ENCODE measurements at regions not wholly inside any gene's neighbourhood (a gene's known extent, or its start where the extent isn't known, plus 50 kb on each side); places are given as distances from the start of the nearest gene placed in this dataset.

DNA sequence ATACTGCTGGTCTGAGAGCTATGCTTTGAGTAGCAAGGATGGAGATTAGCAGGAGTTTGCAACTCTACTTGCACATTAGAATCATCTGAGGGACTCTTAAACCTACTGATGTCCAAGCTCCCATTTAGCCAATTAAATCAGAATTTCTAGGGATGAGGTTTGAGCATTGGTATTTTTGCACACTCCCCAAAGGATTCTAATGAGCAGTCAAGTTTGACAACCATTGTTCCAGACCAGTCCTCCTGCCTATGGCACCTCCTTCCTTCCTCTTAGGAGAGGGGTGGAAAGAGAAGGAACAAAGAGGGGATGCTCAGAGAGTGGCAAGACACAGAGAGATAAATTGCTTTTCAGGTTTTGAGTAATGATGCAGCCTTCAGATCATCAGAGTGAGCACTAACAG is 275.5 kb upstream of the ROPN1 start:
- Mint-ChIP-seq H3K4me1 (peaks cover 66% of the 10 kb centered on the region), H3K27ac (no peak overlapping the region), H3K36me3 (ENCODE audit: low read depth) (peaks cover 11% of the 10 kb centered on the region), H3K4me3 (no peak overlapping the region), H3K27me3 (ENCODE audit: low read depth, poor library complexity) (no peaks in the 10 kb centered on the region), H3K9me3 (no peaks in the 10 kb centered on the region)
- no peak for DNase-seq
- TF ChIP-seq, protein P1, sequence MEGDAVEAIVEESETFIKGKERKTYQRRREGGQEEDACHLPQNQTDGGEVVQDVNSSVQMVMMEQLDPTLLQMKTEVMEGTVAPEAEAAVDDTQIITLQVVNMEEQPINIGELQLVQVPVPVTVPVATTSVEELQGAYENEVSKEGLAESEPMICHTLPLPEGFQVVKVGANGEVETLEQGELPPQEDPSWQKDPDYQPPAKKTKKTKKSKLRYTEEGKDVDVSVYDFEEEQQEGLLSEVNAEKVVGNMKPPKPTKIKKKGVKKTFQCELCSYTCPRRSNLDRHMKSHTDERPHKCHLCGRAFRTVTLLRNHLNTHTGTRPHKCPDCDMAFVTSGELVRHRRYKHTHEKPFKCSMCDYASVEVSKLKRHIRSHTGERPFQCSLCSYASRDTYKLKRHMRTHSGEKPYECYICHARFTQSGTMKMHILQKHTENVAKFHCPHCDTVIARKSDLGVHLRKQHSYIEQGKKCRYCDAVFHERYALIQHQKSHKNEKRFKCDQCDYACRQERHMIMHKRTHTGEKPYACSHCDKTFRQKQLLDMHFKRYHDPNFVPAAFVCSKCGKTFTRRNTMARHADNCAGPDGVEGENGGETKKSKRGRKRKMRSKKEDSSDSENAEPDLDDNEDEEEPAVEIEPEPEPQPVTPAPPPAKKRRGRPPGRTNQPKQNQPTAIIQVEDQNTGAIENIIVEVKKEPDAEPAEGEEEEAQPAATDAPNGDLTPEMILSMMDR (IDR thresholded peaks at IDR 0.05): no peak

DNA sequence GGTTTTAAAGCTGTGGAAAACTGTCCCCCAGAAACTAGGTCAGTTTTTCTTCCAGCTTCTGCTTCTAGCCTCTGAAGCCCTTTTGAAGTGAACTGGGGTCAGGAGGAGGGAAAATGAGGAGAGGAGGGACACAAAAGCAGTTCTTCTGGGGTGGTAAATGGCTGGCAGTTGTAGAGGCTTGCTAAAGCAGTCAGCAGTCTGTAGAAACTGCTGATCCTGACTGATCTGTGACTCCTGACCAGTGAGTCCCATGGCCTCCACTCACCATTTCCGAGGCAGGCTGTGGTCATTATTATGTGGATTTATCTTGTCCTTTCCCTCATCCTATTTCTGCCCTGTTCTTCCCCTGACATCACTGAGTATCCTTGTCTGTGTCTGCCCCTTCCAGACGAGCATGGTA is 276.4 kb upstream of the ROPN1 start:
- Mint-ChIP-seq H3K9me3 (no peaks in the 10 kb centered on the region), H3K36me3 (ENCODE audit: low read depth) (peaks cover 11% of the 10 kb centered on the region), H3K27ac (no peak overlapping the region), H3K4me1 (peaks cover 65% of the 10 kb centered on the region), H3K27me3 (ENCODE audit: low read depth, poor library complexity) (no peaks in the 10 kb centered on the region), H3K4me3 (no peak overlapping the region)
- TF ChIP-seq, protein P1 (IDR thresholded peaks at IDR 0.05): no peak
- no peak for DNase-seq

DNA sequence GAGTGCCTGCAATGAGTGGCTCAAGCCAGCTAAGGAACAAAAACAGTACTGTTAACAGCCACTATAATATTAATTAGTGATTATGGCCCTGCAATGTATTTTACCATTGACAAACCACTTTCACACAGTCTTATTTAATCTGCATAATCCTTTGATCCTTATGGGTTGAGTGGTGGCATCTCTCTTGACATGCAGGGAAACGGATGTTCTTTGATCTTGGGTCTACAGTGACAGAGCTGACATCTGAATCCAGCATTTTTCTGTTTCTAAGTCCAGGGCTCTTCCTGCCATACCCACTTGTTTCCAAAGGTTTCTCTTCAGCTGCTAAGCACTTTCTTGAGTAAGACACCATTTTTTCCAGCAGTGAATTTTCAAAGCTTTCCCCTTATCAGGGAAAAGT is 277.7 kb upstream of the ROPN1 start:
- TF ChIP-seq, protein P1 (IDR thresholded peaks at IDR 0.05): no peak
- H3K4me1 Mint-ChIP-seq: peaks cover 55% of the 10 kb centered on the region
- no peak overlapping the region for H3K4me3 Mint-ChIP-seq
- no peaks in the 10 kb centered on the region for H3K9me3 Mint-ChIP-seq
- DNase-seq: no peak
- H3K36me3 Mint-ChIP-seq (ENCODE audit: low read depth): peaks cover 2% of the 10 kb centered on the region
- no peak overlapping the region for H3K27ac Mint-ChIP-seq
- no peaks in the 10 kb centered on the region for H3K27me3 Mint-ChIP-seq (ENCODE audit: low read depth, poor library complexity)

DNA sequence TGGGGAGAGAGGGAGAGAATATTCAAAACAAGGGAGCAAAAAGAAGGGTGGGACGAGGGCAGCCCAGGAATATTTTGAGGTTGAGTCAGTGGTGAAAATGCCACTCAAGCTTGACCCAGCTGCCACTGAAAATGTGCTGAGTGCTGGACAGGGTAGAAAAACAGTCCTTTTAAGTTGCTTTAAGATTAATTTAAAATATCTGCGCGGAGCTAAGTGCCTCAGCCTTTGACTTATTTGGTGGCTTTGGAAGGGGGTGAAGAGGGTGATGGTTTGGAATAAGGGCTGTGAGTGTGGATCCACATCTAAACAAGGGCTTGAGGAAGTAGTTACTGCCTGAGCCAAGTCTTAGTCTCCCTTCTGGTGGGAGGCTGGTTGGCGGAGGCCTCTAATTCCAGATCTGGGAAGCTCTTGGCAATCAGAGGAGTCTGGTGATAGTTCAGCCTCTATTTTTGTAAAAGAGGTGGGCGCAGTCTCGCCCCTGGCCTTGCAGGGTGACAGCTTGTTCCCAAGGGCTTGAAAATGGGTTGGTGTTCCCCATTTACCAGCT is 280.8 kb upstream of the ROPN1 start:
- no peak for DNase-seq
- no peak overlapping the region for H3K4me3 Mint-ChIP-seq
- H3K36me3 Mint-ChIP-seq (ENCODE audit: low read depth): peaks cover 15% of the 10 kb centered on the region
- no peak overlapping the region for H3K27ac Mint-ChIP-seq
- TF ChIP-seq, protein P1 (IDR thresholded peaks at IDR 0.05): no peak
- H3K9me3 Mint-ChIP-seq: no peaks in the 10 kb centered on the region
- H3K4me1 Mint-ChIP-seq: peaks cover 61% of the 10 kb centered on the region
- peaks cover 6% of the 10 kb centered on the region for H3K27me3 Mint-ChIP-seq (ENCODE audit: low read depth, poor library complexity)

DNA sequence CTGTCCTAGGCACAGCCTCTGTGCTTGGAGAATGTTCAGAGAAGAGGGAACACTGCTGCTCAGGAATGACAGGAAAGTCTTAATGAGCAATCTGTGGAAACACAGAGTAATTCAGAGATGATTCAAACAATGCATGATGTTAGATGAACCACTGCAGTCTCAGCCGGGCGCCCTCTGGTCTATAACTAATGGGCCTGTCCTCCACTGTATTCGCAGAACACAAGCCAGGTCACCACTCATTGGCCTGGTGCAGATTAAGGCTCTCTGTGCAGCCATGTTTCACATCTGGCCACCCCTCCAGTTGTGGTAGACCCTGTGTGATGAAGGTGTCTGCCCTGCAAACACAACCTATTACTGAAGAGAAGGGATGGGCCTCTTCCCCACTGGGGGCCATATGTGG is 281.7 kb upstream of the ROPN1 start:
- TF ChIP-seq, protein P1 (IDR thresholded peaks at IDR 0.05): no peak
- Mint-ChIP-seq H3K4me1 (peaks cover 53% of the 10 kb centered on the region), H3K36me3 (ENCODE audit: low read depth) (peaks cover 20% of the 10 kb centered on the region), H3K4me3 (no peak overlapping the region), H3K27me3 (ENCODE audit: low read depth, poor library complexity) (peaks cover 6% of the 10 kb centered on the region), H3K27ac (no peak overlapping the region), H3K9me3 (no peaks in the 10 kb centered on the region)
- no peak for DNase-seq

- no peak overlapping the region for H3K27ac Mint-ChIP-seq
- H3K9me3 Mint-ChIP-seq: no peaks in the 10 kb centered on the region
- peaks cover 49% of the 10 kb centered on the region for H3K4me1 Mint-ChIP-seq
- TF ChIP-seq, protein P1 (IDR thresholded peaks at IDR 0.05): no peak
- no peak overlapping the region for H3K4me3 Mint-ChIP-seq
- no peak for DNase-seq
- peaks cover 20% of the 10 kb centered on the region for H3K36me3 Mint-ChIP-seq (ENCODE audit: low read depth)
- H3K27me3 Mint-ChIP-seq (ENCODE audit: low read depth, poor library complexity): peaks cover 6% of the 10 kb centered on the region
Observed at GRCh38 chr3:124274051-124274450, 282.1 kb upstream of the ROPN1 start.

Measured in nephron progenitor cell (in vitro differentiated cells).